ENCODE measurements at regions not wholly inside any gene's neighbourhood (a gene's known extent, or its start where the extent isn't known, plus 50 kb on each side); places are given as distances from the start of the nearest gene placed in this dataset.

- Histone ChIP-seq H3K27ac (no peak overlapping the region), H3K9me3 (no peaks in the 10 kb centered on the region)
Observed at GRCh38 chr16:11408216-11408615, 63.0 kb downstream of the RMI2 start.

GRCh38 chr16:11409398-11409797, 64.1 kb downstream of the RMI2 start:
- Histone ChIP-seq H3K36me3 (no peaks in the 10 kb centered on the region), H3K4me1 (no peaks in the 10 kb centered on the region), H3K4me3 (no peak overlapping the region), H3K27ac (no peak overlapping the region), H3K9me3 (no peaks in the 10 kb centered on the region), H3K27me3 (no peaks in the 10 kb centered on the region)
- intact Hi-C loops (cut with DNase I; ENCODE audit: low total_unique reads): no loop called here
- TF ChIP-seq CTCF (IDR thresholded peaks at IDR 0.05) (no peak), POLR2AphosphoS5 (IDR thresholded peaks at IDR 0.05) (no peak), POLR2A (IDR thresholded peaks at IDR 0.05) (no peak)
- DNase-seq (ENCODE audit: low spot score in 2 of 2): no peak

More at GRCh38 chr16:11408216-11408615, 63.0 kb downstream of the RMI2 start:
- Histone ChIP-seq H3K4me1 (no peaks in the 10 kb centered on the region), H3K27me3 (no peaks in the 10 kb centered on the region), H3K36me3 (no peaks in the 10 kb centered on the region), H3K4me3 (no peak overlapping the region)
- intact Hi-C loops (cut with DNase I; ENCODE audit: low total_unique reads): no loop called here
- no peak for DNase-seq (ENCODE audit: low spot score in 2 of 2)
- TF ChIP-seq POLR2AphosphoS5 (IDR thresholded peaks at IDR 0.05) (no peak), POLR2A (IDR thresholded peaks at IDR 0.05) (no peak), CTCF (IDR thresholded peaks at IDR 0.05) (no peak)

GRCh38 chr16:11410376-11411058, 65.3 kb downstream of the RMI2 start:
- intact Hi-C loops (cut with DNase I; ENCODE audit: low total_unique reads): no loop called here

GRCh38 chr16:11411059-11411550, 65.8 kb downstream of the RMI2 start:
- Histone ChIP-seq H3K36me3 (no peaks in the 10 kb centered on the region), H3K9me3 (no peaks in the 10 kb centered on the region), H3K27ac (no peak overlapping the region), H3K4me1 (no peaks in the 10 kb centered on the region), H3K27me3 (no peaks in the 10 kb centered on the region), H3K4me3 (no peak overlapping the region)
- intact Hi-C loops (cut with DNase I; ENCODE audit: low total_unique reads): no loop called here
- no peak for DNase-seq (ENCODE audit: low spot score in 2 of 2)
- TF ChIP-seq POLR2A (IDR thresholded peaks at IDR 0.05) (no peak), POLR2AphosphoS5 (IDR thresholded peaks at IDR 0.05) (no peak), CTCF (IDR thresholded peaks at IDR 0.05) (no peak)

More at GRCh38 chr16:11410376-11411058, 65.3 kb downstream of the RMI2 start:
- TF ChIP-seq POLR2A (IDR thresholded peaks at IDR 0.05) (no peak), CTCF (IDR thresholded peaks at IDR 0.05) (no peak), POLR2AphosphoS5 (IDR thresholded peaks at IDR 0.05) (no peak)
- H3K27me3 ChIP-seq: no peaks in the 10 kb centered on the region
- H3K9me3 ChIP-seq: no peaks in the 10 kb centered on the region
- DNase-seq (ENCODE audit: low spot score in 2 of 2): no peak
- H3K4me3 ChIP-seq: no peak overlapping the region
- H3K4me1 ChIP-seq: no peaks in the 10 kb centered on the region
- H3K27ac ChIP-seq: no peak overlapping the region
- H3K36me3 ChIP-seq: no peaks in the 10 kb centered on the region

GRCh38 chr16:11412175-11412904, 67.1 kb downstream of the RMI2 start:
- Histone ChIP-seq H3K4me3 (no peak overlapping the region), H3K27ac (no peak overlapping the region), H3K36me3 (no peaks in the 10 kb centered on the region), H3K9me3 (no peaks in the 10 kb centered on the region), H3K27me3 (no peaks in the 10 kb centered on the region), H3K4me1 (no peaks in the 10 kb centered on the region)
- TF ChIP-seq CTCF (IDR thresholded peaks at IDR 0.05) (no peak), POLR2AphosphoS5 (IDR thresholded peaks at IDR 0.05) (no peak), POLR2A (IDR thresholded peaks at IDR 0.05) (no peak)
- DNase-seq (ENCODE audit: low spot score in 2 of 2): no peak
- intact Hi-C loops (cut with DNase I; ENCODE audit: low total_unique reads): no loop called here

Measured in breast epithelium (tissue), 4 donors.